ENCODE measurements at regions not wholly inside any gene's neighbourhood (a gene's known extent, or its start where the extent isn't known, plus 50 kb on each side); places are given as distances from the start of the nearest gene placed in this dataset.

GRCh38 chr11:80239217-80239616 lies 798.4 kb upstream of the TENM4 start:
- TF ChIP-seq TAF1 (IDR thresholded peaks at IDR 0.05; ENCODE audit: low read depth) (no peak), RAD21 (IDR thresholded peaks at IDR 0.05; ENCODE audit: low read depth) (no peak), ZBTB7A (IDR thresholded peaks at IDR 0.05; ENCODE audit: low read depth) (no peak), NFIC (IDR thresholded peaks at IDR 0.05) (no peak)

Data from Ishikawa (cell line).